K562 (cell line): ENCODE measurements at regions not wholly inside any gene's neighbourhood (a gene's known extent, or its start where the extent isn't known, plus 50 kb on each side); places are given as distances from the start of the nearest gene placed in this dataset.

Experiments
- ATAC-seq: fragments of 200-7000 bp; cut with Tn5 transposase; 3 replicates; pipeline ENCODE4 v1.9.1; 2020; ENCODE audit warnings: moderate library complexity
- BruUV-seq: library from RNA; stranded (reverse); fragments of 400-500 nt; replicated peaks from 2 replicates; lab custom pipeline; 2021; lab: Mats Ljungman, UMichigan
- CTCF ChIA-PET: fragments of 300-600 bp; formaldehyde crosslinking; extraction: SDS; loops from one replicate; lab custom pipeline; 2021; ENCODE audit warnings: low intra/inter-chr PET ratio; lab: Yijun Ruan, JAX
- POLR2A ChIA-PET: fragments of 300-600, 350-650 bp; sonication (Branson Sonifier 250); formaldehyde crosslinking; extraction: SDS; loops from one replicate; lab custom pipeline; 2021; ENCODE audit warnings: antibody characterized with exemption, inconsistent platforms; lab: Yijun Ruan, JAX
- DNase-seq, 4 experiments: peaks; one replicate each; pipeline versions ENCODE4 v3.0.0 to v3.0.0-alpha.2; 2011 to 2018; ENCODE audit warnings: low spot score in 3 of 4, mixed read lengths in 3 of 4; ENCODE audit errors: extremely low read depth in 1 of 4
- FAIRE-seq: peaks from 2 replicates; lab custom pipeline; 2011; peaks lifted over from hg19 to GRCh38; lab: Jason Lieb, UNC
- H2AFZ ChIP-seq: 2 replicates; pipeline ENCODE4 v1.6.0; 2011; ENCODE audit warnings: low read depth, low read length, control low read depth, inconsistent platforms
- H3K27ac ChIP-seq: fragments of 200-600 bp; 3 replicates; pipeline ENCODE4 v1.8.0; 2011; ENCODE audit warnings: low read depth, mild to moderate bottlenecking, control low read depth, inconsistent platforms, low read length, moderate library complexity, mixed read lengths; ENCODE audit errors: extremely low read depth
- H3K27me3 ChIP-seq, 2 experiments: fragments of 300-600 bp in 1 of 2; 2 replicates in 1 of 2; 3 replicates in 1 of 2; pipeline versions ENCODE4 v1.6.0 to v1.8.0; 2011; ENCODE audit warnings: inconsistent platforms in 2 of 2, low read length in 2 of 2, mild to moderate bottlenecking in 1 of 2, mixed read lengths in 1 of 2, moderate library complexity in 1 of 2; ENCODE audit not compliant: control insufficient read depth in 2 of 2, insufficient read depth in 2 of 2
- H3K36me3 ChIP-seq: fragments of 300-600 bp; 3 replicates; pipeline ENCODE4 v1.8.0; 2011; ENCODE audit warnings: mild to moderate bottlenecking, low read length, inconsistent platforms; ENCODE audit not compliant: control insufficient read depth, insufficient read depth
- H3K4me1 ChIP-seq, 2 experiments: fragments of 200-600 bp in 1 of 2; replicated peaks in 1 of 2; 2 replicates in 1 of 2; 3 replicates in 1 of 2; pipeline versions ENCODE4 v1.5.1 to v1.8.0; 2011; ENCODE audit warnings: inconsistent platforms in 2 of 2, low read length in 2 of 2, mild to moderate bottlenecking in 1 of 2, mixed read lengths in 1 of 2, moderate library complexity in 1 of 2; ENCODE audit not compliant: control insufficient read depth in 2 of 2, insufficient read depth in 2 of 2
- H3K4me2 ChIP-seq: 2 replicates; pipeline ENCODE4 v1.6.1; 2011; ENCODE audit warnings: low read length, control low read depth, inconsistent platforms, mixed read lengths; ENCODE audit not compliant: insufficient read depth
- H3K4me3 ChIP-seq: fragments of 200-600 bp; sonication (generic), shearing (Covaris generic); 2 replicates; pipeline ENCODE4 v1.5.1; 2016; ENCODE audit warnings: control low read depth, inconsistent platforms
- H3K79me2 ChIP-seq: fragments of 200-600 bp; 3 replicates; pipeline ENCODE4 v1.8.0; 2011; ENCODE audit warnings: low read length, inconsistent platforms; ENCODE audit not compliant: control insufficient read depth, insufficient read depth
- H3K9ac ChIP-seq, 2 experiments: 2 replicates each; pipeline versions ENCODE4 v1.6.0 to v1.6.1; 2011; ENCODE audit warnings: low read depth in 2 of 2, low read length in 2 of 2, control low read depth in 1 of 2, inconsistent platforms in 1 of 2, mild to moderate bottlenecking in 1 of 2, mixed read lengths in 1 of 2; ENCODE audit not compliant: insufficient read depth in 1 of 2
- H3K9me1 ChIP-seq: one replicate; pipeline ENCODE4 v1.6.0; 2011; ENCODE audit warnings: inconsistent platforms, mild to moderate bottlenecking, low read length, moderate library complexity; ENCODE audit not compliant: control insufficient read depth, insufficient read depth
- H3K9me3 ChIP-seq: replicated peaks from 2 replicates; pipeline ENCODE4 v1.5.1; 2011; ENCODE audit warnings: low read depth, low read length, inconsistent platforms; ENCODE audit not compliant: control insufficient read depth, insufficient read depth
- H4K20me1 ChIP-seq: replicated peaks from 2 replicates; pipeline ENCODE4 v1.6.1; 2011; ENCODE audit warnings: low read length, inconsistent platforms, mixed read lengths; ENCODE audit not compliant: control insufficient read depth, insufficient read depth
- ELK3 ChIP-seq: fragments of 450-650 bp; formaldehyde crosslinking; IDR thresholded peaks from 2 replicates; pipeline ENCODE4 v1.4.0; 2020; ENCODE audit warnings: mild to moderate bottlenecking
- L3MBTL2 ChIP-seq: fragments of 450-650 bp; IDR thresholded peaks from 2 replicates; pipeline ENCODE4 v1.6.1; 2016; ENCODE audit warnings: mild to moderate bottlenecking, moderate library complexity
- MED1 ChIP-seq: sonication (generic); formaldehyde crosslinking; IDR thresholded peaks from 2 replicates; pipeline ENCODE4 v1.8.1; 2023; ENCODE audit warnings: missing genetic modification reagents, borderline replicate concordance
- POLR3G ChIP-seq: IDR thresholded peaks from 2 replicates; pipeline ENCODE4 v1.6.1; 2011; ENCODE audit not compliant: insufficient read length, insufficient replicate concordance; ENCODE audit errors: extremely low read depth
- TBL1XR1 ChIP-seq, 2 experiments: IDR thresholded peaks; 2 replicates each; pipeline ENCODE4 v1.6.1; 2012; ENCODE audit warnings: improper control_type of control experiment in 2 of 2, low read length in 2 of 2, mild to moderate bottlenecking in 1 of 2
- TEAD2 ChIP-seq: fragments of 450-650 bp; IDR thresholded peaks from 2 replicates; pipeline ENCODE4 v1.6.1; 2016; ENCODE audit warnings: missing genetic modification characterization, control low read depth, missing compliant biosample characterization
- WGBS: fragments of 100-300 bp; shearing (Covaris generic); methylation state at CpG from one replicate; pipeline ENCODE4 v1.1.6; 2016; ENCODE audit warnings: low coverage, mixed read lengths; ENCODE audit not compliant: insufficient coverage; ENCODE audit errors: missing lambda C conversion rate; 5-methylcytosine and 5-hydroxymethylcytosine counted together
- in situ Hi-C: fragments of 300-500 bp; cut with MboI; formaldehyde crosslinking; loops from 4 replicates; pipeline ENCODE4 v1.15.0; 2018; ENCODE audit warnings: inconsistent platforms, mixed read lengths
- intact Hi-C: fragments of 100-400 bp; cut with micrococcal nuclease; formaldehyde crosslinking; loops from 2 replicates; pipeline ENCODE4 v1.14.2; 2022
- TF ChIP-seq, protein P1 (sequence below), 3 experiments: fragments of 200-800 bp in 1 of 3; sonication (Bioruptor generic) in 1 of 3; sonication (generic) in 1 of 3; formaldehyde crosslinking in 1 of 3; IDR thresholded peaks; 2 replicates each; pipeline versions ENCODE4 v1.6.1 to v1.8.0; 2016 to 2022; ENCODE audit warnings: mild to moderate bottlenecking in 2 of 3, missing compliant biosample characterization in 2 of 3, missing genetic modification characterization in 2 of 3, missing genetic modification reagents in 1 of 3

DNA sequence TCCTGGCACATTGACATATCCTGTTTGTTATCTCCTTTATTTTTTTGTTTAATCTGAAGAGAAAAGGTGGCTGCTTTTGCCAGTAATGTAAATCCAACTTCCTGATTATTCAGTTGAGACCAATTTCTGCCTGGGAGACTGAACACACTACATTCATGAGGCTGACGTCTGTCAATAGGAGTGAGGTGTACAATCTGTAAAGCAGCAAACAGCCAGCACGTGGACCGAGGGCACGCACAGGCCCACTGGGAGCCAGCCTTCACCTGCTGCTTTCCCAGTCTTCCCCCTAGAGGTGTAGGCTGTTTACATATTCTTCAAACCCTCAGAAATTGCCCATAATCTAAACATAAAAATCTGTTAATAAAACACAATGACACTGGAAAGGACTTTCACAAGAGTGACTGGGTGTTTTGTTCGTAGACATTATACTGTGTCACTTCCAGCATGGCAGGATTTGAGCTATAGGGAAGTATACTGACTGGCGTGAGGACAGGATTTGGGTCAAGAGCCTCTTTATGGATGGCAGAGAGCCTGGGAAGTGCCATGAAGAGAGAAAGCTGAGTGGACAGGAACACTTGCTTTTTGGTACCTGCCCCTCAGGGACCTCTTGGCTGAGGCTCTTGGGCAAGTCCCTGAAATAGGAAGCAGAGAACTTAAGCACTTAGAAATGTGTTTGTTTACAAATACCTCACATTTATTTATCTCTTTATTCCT, 552.9 kb upstream of the CAMK1G start:
- Histone ChIP-seq H2AFZ (no peak overlapping the region), H3K27me3 (no peaks in the 10 kb centered on the region), H3K36me3 (no peaks in the 10 kb centered on the region), H3K27ac (no peak overlapping the region), H3K4me3 (no peak overlapping the region), H3K4me1 (no peaks in the 10 kb centered on the region), H3K79me2 (no peaks in the 10 kb centered on the region), H3K9me3 (no peaks in the 10 kb centered on the region), H3K9me1 (no peaks in the 10 kb centered on the region), H3K9ac (no peak overlapping the region), H4K20me1 (no peaks in the 10 kb centered on the region), H3K4me2 (no peak overlapping the region)
- ATAC-seq (no peak), FAIRE-seq (no peak), DNase-seq (no peak)
- intact Hi-C loops (no loop called here), in situ Hi-C loops (no loop called here)
- TF ChIP-seq POLR3G (no peak), L3MBTL2 (no peak), ELK3 (no peak), TEAD2 (tag) (no peak), MED1 (no peak), TBL1XR1 (IDR thresholded peaks at IDR 0.05; ENCODE audit: low read length in 2 of 2) (no peak)
- TF ChIP-seq, protein P1, sequence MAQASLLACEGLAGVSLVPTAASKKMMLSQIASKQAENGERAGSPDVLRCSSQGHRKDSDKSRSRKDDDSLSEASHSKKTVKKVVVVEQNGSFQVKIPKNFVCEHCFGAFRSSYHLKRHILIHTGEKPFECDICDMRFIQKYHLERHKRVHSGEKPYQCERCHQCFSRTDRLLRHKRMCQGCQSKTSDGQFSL (CRISPR knock-in tag; IDR thresholded peaks at IDR 0.05), result no peak
- TF ChIP-seq, protein P1 (tag; IDR thresholded peaks at IDR 0.05), result no peak
- CTCF ChIA-PET, result no interaction called here
- no TSS peak for BruUV-seq
- WGBS, result 3% methylated on average over 6 of the region's 6 CpGs
- POLR2A ChIA-PET, result no interaction called here
